ENCODE measurements at regions not wholly inside any gene's neighbourhood (a gene's known extent, or its start where the extent isn't known, plus 50 kb on each side); places are given as distances from the start of the nearest gene placed in this dataset.

DNA sequence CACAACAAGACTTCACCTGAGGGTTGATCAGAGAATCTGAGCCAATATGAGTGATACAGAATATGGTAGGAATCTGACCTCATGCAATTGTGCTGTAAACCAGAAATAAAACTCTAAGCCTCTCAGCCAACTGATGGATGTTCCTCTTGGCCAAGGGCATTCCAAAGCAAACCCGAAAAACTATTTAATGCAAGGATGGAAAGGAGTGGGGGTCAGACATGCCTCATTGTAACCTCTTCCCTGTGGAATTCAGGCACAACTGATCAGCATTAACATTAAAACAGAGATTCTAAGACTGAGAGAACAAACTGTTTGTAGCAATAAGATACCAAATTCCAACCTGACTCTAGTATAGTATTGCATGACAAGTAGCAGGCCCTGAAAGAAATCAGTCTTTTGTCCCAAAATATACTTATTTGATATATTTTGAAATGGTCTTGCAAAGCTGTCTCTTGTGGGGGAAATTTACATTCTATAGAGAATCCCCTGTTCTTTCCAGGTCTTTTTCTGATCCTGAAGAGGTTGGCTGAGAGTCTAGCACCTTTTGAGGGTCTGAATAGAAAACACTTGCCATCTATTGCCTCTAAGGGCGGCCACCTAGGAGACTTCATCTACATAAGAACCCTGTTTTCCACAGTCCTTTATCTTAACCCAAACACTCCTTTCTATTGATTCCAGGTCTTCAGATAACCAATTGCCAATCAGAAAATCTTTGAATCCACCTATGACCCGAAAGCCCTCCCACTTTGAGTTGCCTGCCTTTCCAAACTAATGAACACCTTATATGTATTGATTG is 50.4 kb upstream of the WDR11 start:
- peaks cover 0 to 1% (median 0%) of the 10 kb centered on the region in 4 experiments; a peak in 1 of 7 replicates for H3K27me3 ChIP-seq (replicated peaks in 1 of 4; ENCODE audit: control insufficient read depth in 3 of 4, extremely low read depth in 1 of 4, insufficient read depth in 3 of 4, low read length in 3 of 4)
- H3K4me3 ChIP-seq (ENCODE audit: extremely low read depth in 1 of 4, insufficient read depth in 2 of 4, low read depth in 3 of 4, low read length in 4 of 4): peak overlapping the region in 1 of 4 experiments; percentile 43; a peak in 1 of 8 replicates
- WGBS, 2 experiments (ENCODE audit: extremely low coverage in 1 of 2, insufficient coverage in 1 of 2, insufficient read length in 1 of 2, insufficient replicate concordance in 2 of 2, low coverage in 1 of 2, low lambda C conversion rate in 2 of 2, missing lambda C conversion rate in 1 of 2): 69% methylated on average over 3 of the region's 3 CpGs; no CpG with 5 or more reads in 1 of the 2 experiments
- H2BK12ac ChIP-seq (ENCODE audit: low read depth, low read length): no peak overlapping the region; the same call in 1 of the 2 replicates
- no peak overlapping the region for H3K27ac ChIP-seq (ENCODE audit: low read depth, low read length)
- no peak overlapping the region for H2BK120ac ChIP-seq (replicated peaks; ENCODE audit: low read depth, low read length)
- H3K4ac ChIP-seq (replicated peaks; ENCODE audit: insufficient read length, low read depth, low read length): no peak overlapping the region
- TF ChIP-seq EZH2 (IDR thresholded peaks at IDR 0.05; ENCODE audit: low read depth, low read length, severe bottlenecking): no peak
- 0 out of 2 replicates have a peak, but pooled peaks have one; percentile 3 for TF ChIP-seq TCF12 (IDR thresholded peaks at IDR 0.05; ENCODE audit: low read depth, low read length)
- 0 out of 4 replicates have a peak, but pooled peaks of 1 of the 2 experiments have one; percentile 11 for TF ChIP-seq HDAC2 (IDR thresholded peaks at IDR 0.05; ENCODE audit: borderline replicate concordance in 1 of 2, low read depth in 2 of 2, low read length in 2 of 2)
- H3K4me1 ChIP-seq (replicated peaks in 1 of 4; ENCODE audit: control insufficient read depth in 3 of 4, insufficient read depth in 4 of 4, low read length in 3 of 4): peaks cover 0 to 11% (median 5%) of the 10 kb centered on the region in 4 experiments; a peak in 3 of 7 replicates
- H2AFZ ChIP-seq (ENCODE audit: low read length): no peak overlapping the region
- no peak overlapping the region for H3K23ac ChIP-seq (ENCODE audit: insufficient read length)
- peak overlapping the region; percentile 34 to 79 for H3K4me2 ChIP-seq (ENCODE audit: insufficient read depth in 1 of 2, low read depth in 2 of 2, low read length in 2 of 2)
- H4K8ac ChIP-seq (ENCODE audit: extremely low read depth, insufficient read depth, low read length): no peak overlapping the region
- H3K18ac ChIP-seq (ENCODE audit: extremely low read depth, low read length): peak overlapping the region; percentile 88; the same call in 1 of the 2 replicates
- H4K91ac ChIP-seq (replicated peaks; ENCODE audit: insufficient read length, low read length): no peak overlapping the region
- peak overlapping the region; percentile 92; the same call in 1 of the 2 replicates for H2BK20ac ChIP-seq (ENCODE audit: low read length)
- peaks cover 0 to 9% of the 10 kb centered on the region in 2 experiments; a peak in 1 of 4 replicates for H3K9me3 ChIP-seq (ENCODE audit: insufficient read depth in 2 of 2, low read depth in 1 of 2, low read length in 1 of 2)
- no peaks in the 10 kb centered on the region for H3K79me1 ChIP-seq (ENCODE audit: low read depth, low read length)
- H3K79me2 ChIP-seq (ENCODE audit: control insufficient read depth in 1 of 2, insufficient read depth in 2 of 2, low read length in 2 of 2): no peaks in the 10 kb centered on the region
- CTCF ChIA-PET (ENCODE audit: partially characterized antibody): interaction anchor here (0.8 to 1.4 kb wide), 2 partner anchors 8 to 24 kb away, joined by 3 to 6 read pairs; no protein-coding TSS in a partner anchor
- no peak overlapping the region for H4K5ac ChIP-seq (ENCODE audit: insufficient read length, low read depth, low read length)
- H2BK5ac ChIP-seq (ENCODE audit: low read depth, low read length): peak overlapping the region; percentile 98; the same call in 1 of the 2 replicates
- no peaks in the 10 kb centered on the region for H3K23me2 ChIP-seq (ENCODE audit: low read depth, low read length)
- H3K9ac ChIP-seq (replicated peaks in 1 of 4; ENCODE audit: extremely low read depth in 1 of 4, low read depth in 3 of 4, low read length in 3 of 4): no peak overlapping the region
- no peaks in the 10 kb centered on the region for H3K36me3 ChIP-seq (ENCODE audit: control insufficient read depth in 2 of 4, insufficient read depth in 4 of 4, low read length in 3 of 4)
- FAIRE-seq: no peak
- POLR2A ChIA-PET (ENCODE audit: partially characterized antibody): interaction anchor here (1.1 kb wide), 1 partner anchor 10 kb away, joined by 4 read pairs; no protein-coding TSS in a partner anchor
- no peak overlapping the region for H2AK5ac ChIP-seq (ENCODE audit: low read depth, low read length)
- no peak overlapping the region for H3K14ac ChIP-seq (ENCODE audit: insufficient read length)
- H4K20me1 ChIP-seq (replicated peaks in 1 of 2; ENCODE audit: control insufficient read depth in 1 of 2, insufficient read depth in 2 of 2, low read length in 2 of 2): no peaks in the 10 kb centered on the region
- no peak overlapping the region for H3K56ac ChIP-seq (replicated peaks; ENCODE audit: insufficient read length, low read depth, low read length)
- no peak overlapping the region for H2BK15ac ChIP-seq (ENCODE audit: low read length)
- DNase-seq (ENCODE audit: low read depth in 1 of 2, low spot score in 2 of 2): peak in 1 of 2 experiments; percentile 36

Data from H1 (cell line).